ENCODE measurements at regions not wholly inside any gene's neighbourhood (a gene's known extent, or its start where the extent isn't known, plus 50 kb on each side); places are given as distances from the start of the nearest gene placed in this dataset.

DNA sequence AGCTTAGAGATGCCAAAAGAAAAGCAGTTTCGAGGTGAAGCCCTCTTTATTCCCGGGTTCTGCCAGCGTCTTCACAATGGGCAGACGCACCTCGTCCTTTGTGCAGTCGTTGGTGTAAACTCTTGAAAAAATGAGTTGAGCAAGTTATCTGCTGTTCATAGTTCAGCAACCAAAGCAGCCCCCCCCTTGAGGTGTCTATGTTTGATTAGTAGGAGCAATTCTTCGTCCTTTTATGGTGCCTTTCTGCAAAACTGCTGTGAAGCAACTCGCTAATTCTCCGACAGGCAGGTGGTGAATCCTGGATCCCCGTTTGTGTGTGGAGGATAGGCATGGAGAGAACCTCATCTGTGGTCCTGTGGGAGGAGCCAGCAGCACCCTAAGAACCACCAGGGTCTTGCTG lies 234.5 kb downstream of the GLRX3 start:
- TF ChIP-seq, protein P1, sequence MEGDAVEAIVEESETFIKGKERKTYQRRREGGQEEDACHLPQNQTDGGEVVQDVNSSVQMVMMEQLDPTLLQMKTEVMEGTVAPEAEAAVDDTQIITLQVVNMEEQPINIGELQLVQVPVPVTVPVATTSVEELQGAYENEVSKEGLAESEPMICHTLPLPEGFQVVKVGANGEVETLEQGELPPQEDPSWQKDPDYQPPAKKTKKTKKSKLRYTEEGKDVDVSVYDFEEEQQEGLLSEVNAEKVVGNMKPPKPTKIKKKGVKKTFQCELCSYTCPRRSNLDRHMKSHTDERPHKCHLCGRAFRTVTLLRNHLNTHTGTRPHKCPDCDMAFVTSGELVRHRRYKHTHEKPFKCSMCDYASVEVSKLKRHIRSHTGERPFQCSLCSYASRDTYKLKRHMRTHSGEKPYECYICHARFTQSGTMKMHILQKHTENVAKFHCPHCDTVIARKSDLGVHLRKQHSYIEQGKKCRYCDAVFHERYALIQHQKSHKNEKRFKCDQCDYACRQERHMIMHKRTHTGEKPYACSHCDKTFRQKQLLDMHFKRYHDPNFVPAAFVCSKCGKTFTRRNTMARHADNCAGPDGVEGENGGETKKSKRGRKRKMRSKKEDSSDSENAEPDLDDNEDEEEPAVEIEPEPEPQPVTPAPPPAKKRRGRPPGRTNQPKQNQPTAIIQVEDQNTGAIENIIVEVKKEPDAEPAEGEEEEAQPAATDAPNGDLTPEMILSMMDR (IDR thresholded peaks at IDR 0.05): no peak
- no peak for TF ChIP-seq EP300 (IDR thresholded peaks at IDR 0.05)
- no peak for TF ChIP-seq POLR2A (IDR thresholded peaks at IDR 0.05)

All from ovary (tissue), 3 donors.